ENCODE measurements at regions not wholly inside any gene's neighbourhood (a gene's known extent, or its start where the extent isn't known, plus 50 kb on each side); places are given as distances from the start of the nearest gene placed in this dataset.
"Not testable (repeated sequence)": the region's sequence is repeated elsewhere in the genome, so short reads cannot be mapped to it uniquely, and the experiment has no call there.

DNA sequence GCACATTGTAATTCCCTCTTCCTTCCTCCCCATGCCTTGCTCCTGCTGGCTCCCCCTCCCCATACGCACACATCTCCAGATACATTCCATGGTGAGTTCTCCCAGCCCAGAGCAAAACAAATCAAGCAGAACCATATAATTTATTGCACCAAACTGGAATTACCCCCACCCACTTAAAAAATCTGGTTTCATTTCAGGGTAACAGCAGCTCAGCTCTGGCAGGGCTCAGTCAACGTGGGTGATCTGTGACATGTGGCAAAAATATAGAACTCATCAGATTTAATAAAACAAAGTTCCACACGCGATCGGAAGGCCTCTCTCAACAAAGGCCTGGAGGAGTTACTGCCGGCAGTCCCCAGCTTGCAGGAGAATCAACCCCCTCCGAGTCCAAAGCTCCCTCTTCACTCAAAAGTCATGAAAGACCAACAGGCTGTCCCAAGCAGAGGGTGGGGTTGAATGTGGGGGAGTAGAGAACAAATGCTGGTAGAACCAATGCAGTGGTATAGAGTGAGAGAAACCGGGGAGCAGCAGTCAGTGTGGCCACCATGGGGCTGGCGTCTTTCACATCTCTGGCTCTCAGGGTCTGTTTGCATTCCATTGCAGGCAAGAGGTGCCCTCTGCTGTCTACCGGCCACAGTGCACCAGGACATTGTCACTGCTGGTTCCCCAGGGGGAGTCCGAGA is 323.3 kb upstream of the NT5E start:
- DNase-seq, result peak; percentile 79

DNA sequence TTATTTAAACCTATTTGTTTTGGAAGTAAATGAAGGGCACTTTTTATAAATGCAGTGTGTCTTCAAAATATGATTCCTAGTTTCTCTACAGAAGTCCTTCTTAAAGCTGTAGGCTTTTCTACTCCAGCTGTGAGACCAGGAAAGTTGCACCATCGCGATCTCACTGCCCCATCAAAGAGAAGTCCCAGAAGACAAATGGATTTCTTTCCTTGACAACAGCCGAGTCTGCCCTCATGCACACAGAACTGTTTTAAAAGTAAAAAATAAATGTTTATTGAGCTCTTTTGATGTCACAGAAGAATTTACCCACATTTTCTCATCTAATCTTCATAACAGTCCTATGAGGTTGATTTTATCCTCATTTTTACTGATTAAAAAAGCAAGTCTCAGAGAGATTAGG is 324.4 kb upstream of the NT5E start:
- no peak for DNase-seq

DNA sequence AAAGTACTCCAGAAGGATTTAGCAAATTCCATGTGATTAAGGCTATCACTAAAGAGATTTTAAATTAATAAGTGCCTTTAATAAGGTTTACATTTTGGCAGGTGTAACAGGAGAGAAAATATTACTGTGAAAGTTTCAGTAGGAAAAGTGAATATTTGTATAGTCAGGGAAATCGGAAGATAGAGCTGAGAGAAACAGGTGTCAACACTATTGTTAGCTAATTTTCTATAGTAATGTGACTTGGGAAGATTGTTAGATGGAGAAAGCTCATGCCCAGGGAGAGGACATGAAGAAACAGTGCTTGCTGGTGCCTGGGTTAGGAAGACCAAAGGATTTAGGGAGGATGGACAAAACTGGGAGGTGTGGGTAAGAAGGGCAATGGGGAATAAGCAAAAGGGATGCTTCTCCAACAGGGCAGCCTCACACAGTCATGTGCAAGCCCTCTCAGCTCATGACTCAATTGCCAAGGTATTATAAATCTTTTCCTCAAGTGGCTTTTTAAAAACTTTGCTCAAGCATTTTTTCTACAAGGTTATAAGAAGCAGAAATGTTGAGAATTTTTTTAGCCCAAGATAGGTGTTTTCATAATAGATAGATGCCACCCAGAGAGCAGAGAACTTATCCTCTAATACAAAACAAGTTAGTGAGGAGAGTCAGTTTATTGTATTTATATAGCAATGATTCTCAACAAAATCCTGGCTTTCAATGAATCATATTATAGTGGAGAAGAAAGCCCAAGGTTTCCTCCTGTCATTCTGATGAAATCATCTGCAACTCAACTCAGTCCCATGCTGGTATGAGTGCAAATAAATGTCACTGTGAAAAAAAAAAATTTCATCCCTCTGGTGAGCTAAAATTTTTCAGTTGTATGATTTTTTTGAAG is 325.2 kb upstream of the NT5E start:
- DNase-seq, result no peak

DNA sequence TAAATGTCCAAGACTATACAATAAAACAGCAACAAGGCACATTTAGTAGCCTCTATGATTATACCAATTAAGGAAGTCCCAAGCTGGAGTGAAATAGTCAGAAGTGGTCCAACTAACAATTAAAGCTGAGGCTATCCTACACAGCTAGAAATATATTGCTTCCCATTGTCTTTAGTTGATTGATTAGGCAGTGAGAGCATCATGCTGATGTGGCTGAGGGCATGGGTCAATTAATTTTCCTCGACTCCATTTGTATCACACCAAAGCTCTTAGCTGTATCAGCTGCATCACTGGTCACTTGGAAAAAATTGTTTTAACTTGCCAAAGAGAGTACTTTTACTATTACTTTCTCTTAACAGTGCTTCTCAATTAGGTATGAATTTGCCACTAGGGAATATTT is 328.7 kb upstream of the NT5E start:
- no peak for DNase-seq

DNA sequence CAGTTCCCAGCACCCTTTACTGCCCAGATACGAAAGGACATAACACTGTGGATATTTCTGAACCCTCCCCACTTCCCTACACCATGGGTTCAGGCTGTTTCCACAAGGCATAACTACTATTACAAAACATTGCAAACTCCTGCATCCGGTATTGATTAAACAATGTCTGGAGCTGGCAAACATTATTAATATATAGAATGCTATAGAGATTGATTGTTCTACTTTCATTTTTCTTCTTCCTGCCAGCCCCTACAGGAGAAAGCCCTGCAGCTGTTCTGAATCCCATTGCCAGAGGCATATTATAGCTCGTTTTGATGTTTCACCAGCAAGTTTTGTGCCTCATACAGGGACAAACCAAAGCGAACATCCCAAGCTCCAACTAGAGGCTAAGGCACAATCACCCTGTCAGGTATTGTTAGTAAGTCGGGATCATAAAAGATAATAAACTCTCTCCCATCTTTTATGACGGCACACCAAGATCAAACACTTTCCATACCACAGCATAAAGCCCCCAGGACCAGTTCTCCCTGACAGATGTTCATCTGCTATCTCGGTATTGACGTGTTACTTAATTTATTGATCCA is 331.1 kb upstream of the NT5E start:
- DNase-seq, result no peak

DNA sequence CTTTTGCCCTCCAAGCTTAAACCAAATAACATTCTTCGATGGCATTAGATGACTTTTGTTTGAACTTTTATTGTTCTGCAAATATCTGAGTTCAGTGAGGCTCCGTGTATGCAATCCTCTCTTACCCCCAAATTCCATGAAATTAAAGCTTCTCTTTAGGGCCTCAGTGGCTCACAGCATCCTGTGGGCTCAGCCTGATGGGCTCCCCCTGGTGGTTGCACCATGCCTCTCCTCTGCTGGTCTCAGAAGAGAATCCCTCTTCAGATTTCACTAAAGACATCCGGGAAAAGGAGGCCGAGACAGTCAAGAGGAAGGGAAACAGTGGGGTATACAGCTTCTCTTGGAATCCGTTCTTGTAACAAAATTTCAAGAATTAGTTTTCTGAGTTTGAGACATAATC is 331.6 kb upstream of the NT5E start:
- no peak for DNase-seq

DNA sequence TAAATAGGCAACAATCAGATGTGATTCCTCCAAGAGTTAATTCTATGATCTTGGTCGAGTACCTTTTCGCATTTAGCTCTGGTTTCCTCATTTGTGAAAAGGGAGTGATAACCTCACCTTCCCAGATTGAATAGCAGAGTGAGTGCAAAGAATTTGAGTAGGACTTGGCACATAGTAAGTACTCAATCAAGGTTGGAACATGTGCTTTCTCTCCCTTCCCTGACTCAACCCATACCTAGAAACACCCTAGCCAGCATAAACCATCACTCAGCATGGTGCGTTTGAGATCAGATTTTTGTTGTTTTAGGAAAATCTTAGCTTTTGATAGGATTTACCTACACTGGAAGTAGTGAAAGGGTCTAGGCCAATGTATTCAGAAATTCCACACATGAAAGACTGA is 333.4 kb upstream of the NT5E start:
- no peak for DNase-seq

DNA sequence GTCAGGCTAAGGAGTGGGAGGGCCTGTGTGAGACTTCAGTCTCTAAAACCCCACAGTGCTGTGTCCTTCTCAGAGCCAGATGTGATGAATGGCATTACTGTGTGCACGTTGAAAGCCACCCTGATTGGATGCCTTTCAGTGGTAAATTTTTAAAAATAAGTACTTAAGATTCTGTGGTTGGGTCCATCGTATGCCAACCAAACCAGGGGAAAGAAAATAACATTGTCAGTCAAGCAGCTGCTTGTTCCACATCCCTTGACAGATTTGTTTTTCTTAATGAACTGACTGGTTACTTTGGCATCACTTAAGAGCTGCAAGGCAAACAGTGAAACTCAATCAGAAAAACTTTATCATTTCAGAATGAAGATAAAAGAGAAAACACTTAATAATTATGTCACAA is 334.0 kb upstream of the NT5E start:
- no peak for DNase-seq

DNA sequence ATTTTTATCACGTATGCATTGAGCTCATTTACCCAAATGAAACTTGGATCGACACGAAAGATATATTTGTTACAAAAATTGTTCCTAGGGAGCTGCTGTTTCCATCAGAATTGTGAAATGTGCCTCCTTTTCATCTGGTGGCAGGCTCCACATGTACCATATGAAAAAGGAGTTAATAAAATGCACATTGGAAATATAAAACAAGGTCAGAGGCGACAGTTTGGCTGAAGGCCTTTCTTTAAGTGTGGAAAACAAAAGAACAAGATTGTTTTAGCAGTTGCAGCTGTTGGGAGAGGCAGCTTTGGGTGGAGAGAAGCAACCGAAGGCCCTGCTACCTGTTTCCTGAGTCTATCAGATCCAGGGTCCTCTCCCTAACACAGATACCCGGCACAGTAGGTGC is 334.5 kb upstream of the NT5E start:
- no peak for DNase-seq

DNA sequence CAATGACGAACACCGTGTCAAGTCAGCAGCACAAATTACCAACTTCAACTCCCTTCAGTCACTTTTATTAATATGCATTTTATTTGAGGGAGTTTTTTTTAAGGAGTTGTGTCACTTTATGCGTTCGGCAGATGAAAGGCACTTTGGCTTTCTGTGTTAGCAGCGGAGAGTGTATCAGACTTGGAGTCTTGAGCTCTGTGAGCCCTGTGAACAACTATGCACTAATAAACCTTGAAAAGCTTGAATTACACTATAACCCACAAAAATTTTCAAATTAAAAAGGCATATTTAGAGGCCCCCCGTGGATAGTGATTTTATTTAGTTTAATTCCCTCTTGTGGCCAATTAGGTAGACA is 335.3 kb upstream of the NT5E start:
- DNase-seq, result no peak

DNA sequence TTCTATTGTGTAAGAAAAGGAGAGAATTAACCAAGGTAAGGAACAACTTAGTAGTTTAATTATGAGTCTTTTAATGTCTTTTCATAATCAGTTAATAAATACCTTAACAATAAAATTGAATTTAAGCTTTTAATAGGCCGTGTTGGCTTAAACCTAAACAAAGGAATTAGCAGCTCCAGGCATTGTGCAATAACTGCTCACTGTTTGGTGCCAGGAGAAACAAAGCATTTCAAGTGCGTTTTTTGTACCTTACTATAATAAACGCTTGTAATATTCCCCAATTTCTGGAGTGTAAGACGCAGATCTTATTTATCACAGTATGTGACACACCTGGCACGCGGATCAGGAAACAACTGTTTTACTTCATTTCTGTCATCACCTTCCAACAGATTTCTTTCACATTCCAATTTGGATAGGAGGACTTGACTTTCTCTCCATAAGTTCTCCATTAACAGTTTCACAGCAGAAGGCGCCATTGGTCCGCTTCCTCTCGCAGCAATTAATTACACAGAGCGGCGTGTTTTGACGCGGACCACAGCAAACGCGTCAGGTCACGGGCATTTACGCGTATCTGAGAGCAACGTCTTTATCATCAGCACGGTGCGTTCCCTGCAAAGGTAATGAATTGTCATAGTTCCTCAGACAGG is 335.8 kb upstream of the NT5E start:
- DNase-seq, result no peak

DNA sequence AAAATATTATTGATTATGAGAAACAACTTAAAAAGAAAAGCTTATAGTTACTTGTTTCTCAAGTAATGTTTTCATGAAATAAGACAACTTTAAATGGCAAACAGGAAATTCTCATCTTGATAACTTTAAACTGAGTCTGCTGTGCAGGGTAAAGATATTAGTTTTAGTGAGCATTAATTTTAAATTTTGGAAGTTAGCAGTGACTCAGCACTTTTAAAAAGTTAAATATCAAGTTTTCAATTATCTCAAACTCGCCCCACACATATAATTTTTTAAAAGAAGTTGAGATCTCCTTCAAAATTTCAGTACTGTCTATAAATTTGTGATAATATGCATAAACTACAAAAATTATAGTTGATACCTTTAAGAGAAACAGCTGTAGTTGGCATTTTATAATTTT is 337.3 kb upstream of the NT5E start:
- no peak for DNase-seq

DNA sequence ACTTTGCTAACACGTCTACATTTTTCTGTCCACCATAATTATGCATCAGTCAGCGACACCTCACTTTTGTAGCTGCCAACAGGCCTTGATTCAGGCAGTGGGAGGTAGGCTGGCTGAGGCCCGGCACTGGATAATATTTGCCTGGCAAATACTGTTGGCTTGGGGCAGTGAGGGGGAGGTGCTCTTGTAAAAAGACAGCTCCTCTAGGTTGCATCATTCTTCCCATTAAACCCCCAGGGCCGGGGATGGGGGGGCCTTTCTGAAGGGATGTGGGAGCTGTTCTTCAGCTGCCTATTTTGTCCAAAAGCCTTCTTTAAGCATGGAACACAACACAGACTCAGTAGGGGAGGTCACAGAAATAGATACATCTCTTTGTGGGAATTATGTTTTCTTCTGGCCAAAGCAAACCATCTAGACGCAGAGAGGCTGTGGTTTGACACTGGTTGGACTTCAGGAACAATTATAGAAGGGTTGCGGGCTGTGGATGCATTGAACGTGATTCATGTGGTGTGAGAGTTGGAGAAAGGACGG is 338.3 kb upstream of the NT5E start:
- peak; percentile 55 for DNase-seq

DNA sequence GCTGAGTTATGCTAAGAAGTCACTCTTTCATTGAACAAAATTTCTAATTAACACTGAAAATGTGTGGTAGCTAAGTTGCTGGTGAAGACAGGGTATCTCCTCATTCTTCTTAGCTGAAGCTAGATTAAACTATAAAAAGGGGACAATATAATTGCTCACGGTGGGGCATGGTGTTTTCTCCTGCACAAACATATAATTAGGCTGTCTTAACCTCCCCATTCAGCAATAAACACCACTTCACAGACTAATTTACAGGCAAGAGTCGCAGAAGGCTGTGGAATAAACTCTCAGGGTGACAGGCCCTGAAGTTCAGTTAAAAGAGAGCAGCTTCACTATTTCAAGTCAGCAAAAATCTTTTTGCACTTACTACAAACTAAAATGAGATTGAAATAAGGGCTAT is 338.9 kb upstream of the NT5E start:
- DNase-seq, result no peak

DNA sequence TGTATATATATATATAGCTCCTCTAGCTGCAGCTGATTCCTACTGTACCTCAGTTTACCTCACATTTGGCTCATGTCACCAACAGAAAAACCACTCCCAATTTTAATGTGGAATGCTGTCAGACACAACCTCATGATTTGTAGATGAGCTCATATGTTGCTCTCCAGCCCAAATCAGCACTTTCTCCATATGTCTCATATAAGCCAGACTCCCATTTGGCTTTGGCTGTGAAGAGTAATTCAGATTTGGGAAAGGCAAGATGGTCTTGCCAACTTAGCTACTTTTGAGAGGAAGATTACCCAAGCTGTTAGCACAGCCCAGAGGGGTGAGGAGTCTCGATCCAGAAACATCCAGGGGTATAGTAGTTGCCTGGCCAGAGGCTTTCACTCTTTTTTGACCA is 342.2 kb upstream of the NT5E start:
- DNase-seq, result no peak

DNA sequence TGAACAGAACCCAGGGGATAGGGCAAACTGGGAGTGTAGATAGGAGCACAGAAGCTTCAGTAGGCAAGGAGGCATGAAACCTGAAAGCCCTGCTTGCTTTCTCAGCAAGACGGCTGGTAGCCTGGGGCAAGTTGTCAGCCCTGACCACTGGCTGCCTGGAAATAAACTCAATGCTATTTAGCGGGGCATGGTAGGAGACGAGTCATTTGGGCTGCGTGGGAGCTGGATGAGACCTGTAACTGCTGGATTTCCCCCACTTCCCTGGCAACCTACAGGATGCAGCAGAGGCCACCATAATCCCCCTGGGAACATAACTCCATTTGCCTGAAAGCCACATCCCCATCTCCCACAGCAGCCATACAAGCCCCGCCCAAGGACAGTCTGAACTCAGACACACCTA is 332.6 kb upstream of the TBX18 start:
- DNase-seq, result no peak

DNA sequence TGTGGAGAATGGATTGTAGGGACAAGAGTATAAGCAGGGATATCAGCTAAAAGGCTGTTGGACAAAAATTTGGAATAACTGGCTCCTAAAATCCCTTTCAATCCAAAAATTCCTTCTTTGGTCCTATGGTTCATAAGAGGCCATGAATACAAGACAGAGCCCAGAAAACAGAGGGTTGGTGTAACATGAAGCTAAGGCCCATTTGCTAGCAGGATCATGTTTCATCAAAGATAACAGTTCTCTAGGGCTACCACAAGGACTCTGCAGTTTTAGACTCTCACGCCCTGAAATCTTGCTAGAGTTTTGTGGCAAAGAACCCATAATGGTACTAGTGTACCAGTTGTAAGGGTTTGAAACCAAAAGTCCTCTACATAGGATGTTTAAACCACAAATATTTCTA is 327.8 kb upstream of the TBX18 start:
- no peak for DNase-seq

DNA sequence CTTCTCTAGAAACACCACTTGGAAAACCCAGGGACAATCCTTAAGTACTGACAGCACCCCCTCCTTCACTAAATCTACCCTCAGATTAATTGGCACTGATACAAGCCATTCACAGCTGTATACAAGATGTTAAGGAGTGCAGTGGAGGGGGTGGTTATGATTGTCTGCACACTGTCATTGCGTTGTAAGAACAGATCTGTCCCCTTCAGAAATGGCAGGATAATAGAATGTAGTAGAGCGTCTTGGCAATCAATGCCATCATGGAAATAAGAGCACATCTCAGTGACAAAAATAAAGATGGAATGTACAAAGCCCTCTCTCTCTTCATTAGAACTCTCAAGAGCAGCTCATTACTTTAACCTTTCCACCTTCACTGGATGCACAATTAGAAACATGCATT is 324.9 kb upstream of the TBX18 start:
- DNase-seq, result peak; percentile 51

DNA sequence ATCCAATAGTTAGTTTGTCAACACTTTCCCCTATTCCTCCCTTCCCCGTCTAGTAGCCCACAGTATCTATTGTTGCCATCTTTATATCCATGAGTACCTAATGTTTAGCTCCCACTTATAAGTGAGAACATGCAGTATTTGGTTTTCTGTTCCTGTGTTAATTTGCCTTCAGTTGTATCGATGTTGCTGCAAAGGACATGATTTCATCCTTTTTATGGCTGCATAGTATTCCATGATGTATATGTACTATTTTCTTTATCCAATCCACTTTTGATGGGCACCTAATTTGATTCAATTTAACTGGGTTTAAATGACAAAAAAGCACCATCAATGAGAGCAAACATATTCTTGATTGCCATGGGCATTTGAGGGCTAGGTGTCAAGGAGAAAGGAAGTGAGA is 321.5 kb upstream of the TBX18 start:
- no peak for DNase-seq

DNA sequence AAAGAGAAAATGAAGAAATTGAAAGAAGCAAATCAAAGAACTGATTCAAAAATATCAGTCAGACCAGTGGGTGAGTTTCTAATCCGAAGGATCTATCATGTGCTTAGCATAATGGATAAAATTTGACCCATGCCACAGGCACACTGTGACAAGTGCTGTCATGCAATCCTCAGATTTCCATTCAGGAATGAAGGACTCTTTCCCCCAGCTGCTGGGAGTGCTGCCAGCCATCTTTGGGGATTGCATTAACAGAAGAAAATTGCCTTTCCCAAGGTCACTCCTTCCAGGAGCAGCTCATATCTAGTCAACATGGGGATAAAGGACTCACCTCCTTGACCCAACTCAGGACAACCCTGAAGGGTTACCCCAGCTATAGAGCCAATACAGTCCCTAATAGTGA is 316.7 kb upstream of the TBX18 start:
- DNase-seq, result no peak

DNA sequence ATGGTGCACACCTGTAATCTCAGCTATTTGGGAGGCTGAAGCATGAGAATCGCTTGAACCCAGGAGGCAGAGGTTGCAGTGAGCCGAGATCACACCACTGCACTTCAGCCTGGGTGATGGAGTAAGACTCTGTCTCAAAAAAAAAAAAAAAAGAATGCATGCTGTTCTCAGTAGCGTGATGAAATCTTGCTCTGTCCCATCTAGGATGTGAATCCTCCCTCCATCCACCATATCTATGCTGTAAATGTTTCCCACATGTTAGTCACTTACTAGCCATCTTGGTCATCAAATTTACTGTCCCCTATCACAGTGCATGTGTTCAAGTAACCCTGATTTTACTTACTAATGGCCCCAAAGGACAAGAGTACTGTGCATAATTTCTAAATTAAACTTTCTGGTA is 315.4 kb upstream of the TBX18 start:
- DNase-seq, result no peak

DNA sequence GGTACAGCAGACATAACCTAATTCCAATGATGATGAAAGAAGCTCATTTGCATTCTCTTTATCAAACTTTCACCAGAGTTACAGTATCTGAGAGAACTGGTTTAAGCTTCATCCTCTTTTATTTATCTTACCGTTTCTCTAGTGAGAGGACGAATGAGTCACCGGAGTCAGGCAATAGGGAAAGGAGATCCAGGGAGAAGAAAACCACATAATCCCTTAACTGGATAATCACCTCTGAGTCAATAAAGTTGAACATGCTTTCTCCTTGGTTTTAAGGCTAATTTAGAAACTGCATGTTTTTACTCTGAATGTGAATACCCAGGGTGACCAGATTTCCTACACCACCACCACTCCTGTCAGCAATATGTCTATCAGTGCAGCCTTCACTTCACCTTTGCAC is 313.7 kb upstream of the TBX18 start:
- DNase-seq, result no peak

DNA sequence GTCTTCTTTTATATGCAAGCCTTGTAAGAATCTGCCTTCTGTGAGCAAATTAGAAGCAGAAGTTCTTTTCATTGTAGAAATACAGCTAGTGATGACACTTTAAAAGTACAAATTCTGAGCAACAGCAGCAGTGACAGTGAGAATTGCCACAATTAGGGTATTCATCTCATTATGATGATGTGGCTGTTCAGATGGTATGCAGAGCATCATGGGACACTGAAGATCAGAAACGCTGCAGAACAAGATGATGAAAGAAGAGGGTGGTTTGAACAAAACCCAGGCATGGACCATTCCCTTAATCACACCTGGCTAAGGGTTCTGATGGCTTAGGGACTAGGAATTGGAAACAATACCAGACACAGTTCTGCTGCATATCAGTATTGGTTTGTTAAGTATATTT is 312.7 kb upstream of the TBX18 start:
- no peak for DNase-seq

DNA sequence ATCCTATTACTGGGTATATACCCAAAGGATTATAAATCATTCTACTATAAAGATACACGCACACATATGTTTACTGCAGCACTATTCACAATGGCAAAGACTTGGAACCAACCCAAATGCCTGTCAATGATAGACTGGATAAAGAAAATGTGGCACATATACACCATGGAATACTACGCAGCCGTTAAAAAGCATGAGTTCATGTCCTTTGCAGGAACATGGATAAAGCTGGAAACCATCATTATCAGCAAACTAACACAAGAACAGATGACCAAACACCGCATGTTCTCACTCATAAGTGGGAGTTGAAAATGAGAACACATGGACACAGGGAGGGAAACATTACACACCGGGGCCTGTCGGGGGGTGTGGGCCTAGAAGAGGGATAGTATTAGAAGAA is 307.4 kb upstream of the TBX18 start:
- not testable (repeated sequence) for DNase-seq
